ENCODE measurements at regions not wholly inside any gene's neighbourhood (a gene's known extent, or its start where the extent isn't known, plus 50 kb on each side); places are given as distances from the start of the nearest gene placed in this dataset.

GRCh38 chr16:72705801-72706200 is 342.1 kb downstream of the ZFHX3 start:
- TF ChIP-seq POLR2A (IDR thresholded peaks at IDR 0.05; ENCODE audit: low read depth, low read length) (no peak), TAF1 (IDR thresholded peaks at IDR 0.05; ENCODE audit: low read depth, low read length) (no peak), POLR2AphosphoS5 (IDR thresholded peaks at IDR 0.05; ENCODE audit: low read depth, low read length) (no peak), SPI1 (IDR thresholded peaks at IDR 0.05; ENCODE audit: low read depth, low read length) (no peak), POU2F2 (IDR thresholded peaks at IDR 0.05; ENCODE audit: low read depth, low read length) (no peak)

Measured in GM12891 (cell line).